GM23248 (cell line): ENCODE measurements at regions not wholly inside any gene's neighbourhood (a gene's known extent, or its start where the extent isn't known, plus 50 kb on each side); places are given as distances from the start of the nearest gene placed in this dataset.
A peak's percentile ranks its signal among the peaks of the same experiment; 100 is the strongest.

ENCODE experiments used
- DNase-seq: peaks from one replicate; pipeline ENCODE4 v3.0.0-alpha.2; 2015
- H2AFZ ChIP-seq: fragments of 200-600 bp; sonication (generic); 2 replicates; pipeline ENCODE4 v1.6.1; 2016; ENCODE audit warnings: antibody characterized with exemption
- H3F3A ChIP-seq: fragments of 200-600 bp; sonication (generic); 2 replicates; pipeline ENCODE4 v1.6.1; 2016; ENCODE audit warnings: mild to moderate bottlenecking, antibody characterized with exemption, mixed run types; ENCODE audit not compliant: insufficient read depth
- H3K27ac ChIP-seq: fragments of 200-600 bp; sonication (generic); 2 replicates; pipeline ENCODE4 v1.5.1; 2016; ENCODE audit warnings: mild to moderate bottlenecking
- H3K27me3 ChIP-seq: fragments of 200-600 bp; sonication (generic); replicated peaks from 2 replicates; pipeline ENCODE4 v1.6.1; 2016; ENCODE audit warnings: mild to moderate bottlenecking; ENCODE audit not compliant: insufficient read depth
- H3K36me3 ChIP-seq: fragments of 200-600 bp; sonication (generic); 2 replicates; pipeline ENCODE4 v1.6.1; 2016; ENCODE audit warnings: low read depth, mild to moderate bottlenecking
- H3K4me1 ChIP-seq: fragments of 200-600 bp; sonication (generic); 2 replicates; pipeline ENCODE4 v1.6.1; 2016; ENCODE audit warnings: mild to moderate bottlenecking; ENCODE audit not compliant: insufficient read depth
- H3K4me2 ChIP-seq: fragments of 200-600 bp; sonication (generic); one replicate; pipeline ENCODE4 v1.6.1; 2016; ENCODE audit warnings: mild to moderate bottlenecking; ENCODE audit not compliant: unreplicated experiment
- H3K4me3 ChIP-seq: fragments of 200-600 bp; sonication (generic); 2 replicates; pipeline ENCODE4 v1.5.1; 2016; ENCODE audit warnings: mild to moderate bottlenecking
- H3K79me2 ChIP-seq: fragments of 200-600 bp; sonication (generic); 2 replicates; pipeline ENCODE4 v1.6.1; 2016; ENCODE audit warnings: mild to moderate bottlenecking; ENCODE audit not compliant: insufficient read depth
- H3K9ac ChIP-seq: fragments of 200-600 bp; sonication (generic); 2 replicates; pipeline ENCODE4 v1.6.1; 2016; ENCODE audit warnings: mild to moderate bottlenecking
- H3K9me2 ChIP-seq: fragments of 200-600 bp; sonication (generic); 2 replicates; pipeline ENCODE4 v1.6.1; 2016; ENCODE audit warnings: mixed run types, mild to moderate bottlenecking, moderate library complexity; ENCODE audit not compliant: insufficient read depth
- H3K9me3 ChIP-seq: fragments of 200-600 bp; sonication (generic); one replicate; pipeline ENCODE4 v1.6.1; 2017; ENCODE audit warnings: low read depth
- H4K20me1 ChIP-seq: fragments of 200-600 bp; sonication (generic); 2 replicates; pipeline ENCODE4 v1.6.0; 2016; ENCODE audit not compliant: insufficient read depth
- EZH2 ChIP-seq: fragments of 200-600 bp; sonication (generic); IDR thresholded peaks from 2 replicates; pipeline ENCODE4 v1.6.1; 2018; ENCODE audit warnings: antibody characterized with exemption, mild to moderate bottlenecking; ENCODE audit not compliant: insufficient read depth, poor library complexity, severe bottlenecking
- EZH2phosphoT487 ChIP-seq: fragments of 200-600 bp; sonication (generic); IDR thresholded peaks from 2 replicates; pipeline ENCODE4 v1.6.1; 2018; ENCODE audit warnings: antibody characterized with exemption, moderate library complexity, mild to moderate bottlenecking, low read depth; ENCODE audit not compliant: insufficient read depth
- WGBS, 2 experiments: methylation state at CpG; one replicate each; pipeline ENCODE4 v1.1.6; 2015 to 2017; ENCODE audit warnings: low lambda C conversion rate in 2 of 2, low coverage in 1 of 2; ENCODE audit errors: missing lambda C conversion rate in 2 of 2; 5-methylcytosine and 5-hydroxymethylcytosine counted together
- in situ Hi-C: fragments of 300-500 bp; cut with MboI; formaldehyde crosslinking; loops from 2 replicates; pipeline ENCODE4 v1.15.0; 2020

DNA sequence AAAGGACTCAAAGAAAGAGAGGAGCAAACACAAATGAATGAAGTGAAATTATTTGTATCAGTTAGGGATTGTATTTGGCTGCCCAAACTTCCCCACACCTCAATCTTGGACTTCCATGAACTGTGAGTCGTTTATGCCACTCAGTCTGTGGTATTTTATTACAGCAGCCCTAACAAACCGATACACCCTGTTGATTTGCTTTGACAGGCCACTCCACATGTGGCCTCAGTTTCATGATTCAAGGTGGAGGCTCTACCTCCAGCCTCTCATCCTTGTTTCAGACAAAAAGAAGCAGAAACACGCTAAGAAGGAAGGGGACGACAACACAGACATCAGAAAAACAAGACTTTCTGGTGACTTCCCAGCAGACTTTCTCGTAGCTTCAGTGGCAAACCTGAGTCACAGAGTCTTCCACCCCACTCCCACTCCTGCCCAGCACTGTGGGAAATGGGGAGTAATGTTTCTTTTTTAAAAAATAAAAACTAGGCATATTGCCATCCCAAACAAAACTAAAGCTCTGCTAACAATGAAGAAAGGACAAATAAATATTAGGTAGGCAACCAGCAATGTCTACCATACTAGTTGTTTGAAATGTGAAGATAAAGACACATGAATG, 52.2 kb upstream of the ABCA1 start:
- no peaks in the 10 kb centered on the region for H4K20me1 ChIP-seq
- peak; percentile 8 for DNase-seq
- no peaks in the 10 kb centered on the region for H3F3A ChIP-seq
- H3K79me2 ChIP-seq, result no peaks in the 10 kb centered on the region
- TF ChIP-seq EZH2 (no peak), EZH2phosphoT487 (no peak)
- H3K4me1 ChIP-seq, result no peaks in the 10 kb centered on the region
- no peaks in the 10 kb centered on the region for H3K9me2 ChIP-seq
- H3K9me3 ChIP-seq, result no peaks in the 10 kb centered on the region
- 74 to 75% methylated on average over 5 of the region's 5 CpGs for WGBS, 2 experiments
- no peak overlapping the region for H3K4me3 ChIP-seq
- H3K27me3 ChIP-seq, result no peaks in the 10 kb centered on the region
- no peak overlapping the region for H3K27ac ChIP-seq
- no peaks in the 10 kb centered on the region for H3K36me3 ChIP-seq
- in situ Hi-C loops, result loop anchor here (10.0 kb wide), 1 partner anchor 175 kb away; no protein-coding TSS in a partner anchor
- H2AFZ ChIP-seq, result no peak overlapping the region
- H3K9ac ChIP-seq, result no peak overlapping the region
- no peak overlapping the region for H3K4me2 ChIP-seq

DNA sequence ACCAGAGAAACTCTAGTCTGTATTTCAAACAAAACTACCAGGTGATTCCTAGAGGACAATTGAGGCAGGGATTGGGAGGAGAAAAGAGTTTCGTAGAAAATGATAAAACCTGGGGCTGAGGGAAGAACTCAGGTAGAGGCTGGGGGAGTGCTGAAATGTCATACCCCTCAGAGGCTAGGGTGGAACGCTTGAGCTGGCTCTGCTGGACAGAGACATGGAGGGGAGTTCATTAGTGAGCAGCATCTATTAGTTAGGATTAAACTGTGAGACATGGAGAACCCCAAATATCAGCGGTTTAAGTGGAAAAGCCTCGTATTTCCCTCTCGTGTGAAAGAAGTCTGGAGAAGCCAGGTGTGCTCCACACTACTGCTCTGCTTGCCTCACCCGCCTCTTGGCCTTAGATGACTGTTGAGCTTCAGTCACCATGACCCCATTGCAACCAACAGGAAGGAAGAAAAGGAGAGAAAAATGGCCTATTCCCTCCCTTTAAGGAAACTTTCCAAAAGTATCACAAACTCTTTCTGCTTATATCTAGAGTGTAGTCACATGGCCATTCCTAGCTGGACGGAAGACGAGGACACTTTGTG, 53.7 kb upstream of the ABCA1 start:
- in situ Hi-C loops, result loop anchor here (10.0 kb wide), 1 partner anchor 173 kb away; no protein-coding TSS in a partner anchor
- H3K4me1 ChIP-seq, result no peaks in the 10 kb centered on the region

DNA sequence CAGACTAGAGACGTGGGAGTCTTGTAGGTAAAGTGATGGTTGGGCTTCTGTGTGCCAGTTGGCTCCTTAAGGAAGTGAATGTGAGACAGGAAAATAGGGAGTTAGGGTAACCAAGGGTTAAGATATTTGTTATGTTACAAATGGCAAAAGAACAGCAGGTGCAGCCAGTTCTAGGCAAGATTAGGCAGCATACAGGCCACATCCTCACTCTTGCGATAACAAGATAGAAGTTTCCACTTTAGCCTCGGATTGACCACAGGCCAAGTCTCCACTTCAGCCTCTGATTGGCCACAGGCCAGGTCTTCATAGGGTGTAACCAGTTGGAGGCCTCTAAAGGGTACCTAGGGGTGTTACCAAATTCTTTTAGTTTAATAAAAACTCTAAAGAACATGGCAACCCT, 54.6 kb upstream of the ABCA1 start:
- Histone ChIP-seq H3K4me3 (no peak overlapping the region), H4K20me1 (no peaks in the 10 kb centered on the region), H3K27me3 (no peaks in the 10 kb centered on the region), H2AFZ (no peak overlapping the region), H3K9me3 (no peaks in the 10 kb centered on the region), H3K9ac (no peak overlapping the region), H3K4me1 (no peaks in the 10 kb centered on the region), H3K79me2 (no peaks in the 10 kb centered on the region), H3K27ac (no peak overlapping the region), H3K36me3 (no peaks in the 10 kb centered on the region), H3K9me2 (no peaks in the 10 kb centered on the region), H3F3A (no peaks in the 10 kb centered on the region), H3K4me2 (no peak overlapping the region)
- in situ Hi-C loops, result loop anchor here (10.0 kb wide), 1 partner anchor 172 kb away; no protein-coding TSS in a partner anchor
- DNase-seq, result no peak
- TF ChIP-seq EZH2phosphoT487 (no peak), EZH2 (no peak)
- 67 to 72% methylated on average over 3 of the region's 3 CpGs for WGBS, 2 experiments

More for the DNA sequence above, 53.7 kb upstream of the ABCA1 start:
- no peak overlapping the region for H3K9ac ChIP-seq
- TF ChIP-seq EZH2phosphoT487 (no peak), EZH2 (no peak)
- no peaks in the 10 kb centered on the region for H3K27me3 ChIP-seq
- no peaks in the 10 kb centered on the region for H3F3A ChIP-seq
- H3K27ac ChIP-seq, result no peak overlapping the region
- H3K4me2 ChIP-seq, result no peak overlapping the region
- WGBS, 2 experiments, result 86 to 90% methylated on average over 8 of the region's 8 CpGs
- no peaks in the 10 kb centered on the region for H3K9me3 ChIP-seq
- H4K20me1 ChIP-seq, result no peaks in the 10 kb centered on the region
- no peak overlapping the region for H2AFZ ChIP-seq
- H3K79me2 ChIP-seq, result no peaks in the 10 kb centered on the region
- no peak for DNase-seq
- no peak overlapping the region for H3K4me3 ChIP-seq
- no peaks in the 10 kb centered on the region for H3K36me3 ChIP-seq
- H3K9me2 ChIP-seq, result no peaks in the 10 kb centered on the region

DNA sequence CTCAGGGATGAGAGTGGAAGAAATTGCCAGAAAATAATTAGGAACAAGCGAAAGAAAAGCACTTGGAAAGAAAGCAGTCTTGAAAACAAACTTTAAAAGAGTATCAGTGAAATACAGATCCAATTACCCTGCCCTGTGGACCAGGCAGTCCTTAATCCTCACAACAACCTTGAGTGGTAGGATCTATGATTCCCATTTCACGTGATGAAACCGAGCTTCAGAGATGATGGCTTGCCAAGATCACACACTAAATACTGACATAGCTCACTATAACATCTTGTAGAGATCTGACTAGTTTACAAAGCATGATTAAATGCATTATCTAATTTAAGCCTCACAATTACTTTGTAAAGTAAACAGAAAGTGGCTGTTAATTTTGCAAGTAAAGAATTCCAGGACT, 55.5 kb upstream of the ABCA1 start:
- Histone ChIP-seq H3K79me2 (no peaks in the 10 kb centered on the region), H3K9me3 (no peaks in the 10 kb centered on the region), H3K9ac (no peak overlapping the region), H3K4me3 (no peak overlapping the region), H3K36me3 (no peaks in the 10 kb centered on the region), H3K4me2 (no peak overlapping the region), H3F3A (no peaks in the 10 kb centered on the region), H2AFZ (peak overlapping the region; percentile 44), H3K4me1 (no peaks in the 10 kb centered on the region), H4K20me1 (no peaks in the 10 kb centered on the region), H3K27me3 (no peaks in the 10 kb centered on the region), H3K9me2 (no peaks in the 10 kb centered on the region), H3K27ac (no peak overlapping the region)
- 10 to 11% methylated on average over 3 of the region's 3 CpGs for WGBS, 2 experiments
- TF ChIP-seq EZH2 (no peak), EZH2phosphoT487 (no peak)
- DNase-seq, result peak; percentile 6
- in situ Hi-C loops, result loop anchor here (10.0 kb wide), 1 partner anchor 171 kb away; no protein-coding TSS in a partner anchor

DNA sequence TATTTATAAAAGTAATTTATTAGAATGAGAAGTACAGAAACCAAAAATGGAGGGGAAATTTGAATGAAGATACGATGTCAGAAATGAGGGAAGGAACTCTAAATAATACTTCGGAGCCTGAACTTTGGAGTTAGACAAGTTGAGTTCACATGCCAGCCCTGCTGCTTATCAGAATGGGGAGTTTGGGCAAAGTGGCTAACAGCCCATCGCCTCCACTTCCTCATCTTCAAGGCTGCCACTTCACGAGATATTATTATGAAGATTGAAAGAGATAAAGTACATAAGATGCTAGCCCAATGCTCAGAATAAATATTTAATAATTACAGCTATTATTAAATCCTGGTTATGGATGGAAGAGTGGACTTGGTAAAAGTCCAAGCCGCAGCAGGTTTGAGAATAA, 56.2 kb upstream of the ABCA1 start:
- no peaks in the 10 kb centered on the region for H3K9me2 ChIP-seq
- H3K9ac ChIP-seq, result no peak overlapping the region
- no peak overlapping the region for H3K27ac ChIP-seq
- no peaks in the 10 kb centered on the region for H4K20me1 ChIP-seq
- no peaks in the 10 kb centered on the region for H3K4me1 ChIP-seq
- no peaks in the 10 kb centered on the region for H3F3A ChIP-seq
- H3K36me3 ChIP-seq, result no peaks in the 10 kb centered on the region
- TF ChIP-seq EZH2 (no peak), EZH2phosphoT487 (no peak)
- no peaks in the 10 kb centered on the region for H3K9me3 ChIP-seq
- no peaks in the 10 kb centered on the region for H3K79me2 ChIP-seq
- in situ Hi-C loops, result loop anchor here (10.0 kb wide), 1 partner anchor 171 kb away; no protein-coding TSS in a partner anchor
- H3K27me3 ChIP-seq, result no peaks in the 10 kb centered on the region
- DNase-seq, result no peak
- WGBS, 2 experiments, result 89 to 92% methylated on average over 5 of the region's 5 CpGs
- H2AFZ ChIP-seq, result no peak overlapping the region
- no peak overlapping the region for H3K4me3 ChIP-seq
- H3K4me2 ChIP-seq, result no peak overlapping the region
